HG03060 (cell line): ENCODE measurements at regions not wholly inside any gene's neighbourhood (a gene's known extent, or its start where the extent isn't known, plus 50 kb on each side); places are given as distances from the start of the nearest gene placed in this dataset.
"Not testable (repeated sequence)": the region's sequence is repeated elsewhere in the genome, so short reads cannot be mapped to it uniquely, and the experiment has no call there.

Experiments
- ATAC-seq: cut with Tn5 transposase; IDR thresholded peaks from one replicate; pipeline ENCODE4 v1.9.1; 2021; ENCODE audit warnings: low read depth, moderate number of reproducible peaks; ENCODE audit not compliant: unreplicated experiment

DNA sequence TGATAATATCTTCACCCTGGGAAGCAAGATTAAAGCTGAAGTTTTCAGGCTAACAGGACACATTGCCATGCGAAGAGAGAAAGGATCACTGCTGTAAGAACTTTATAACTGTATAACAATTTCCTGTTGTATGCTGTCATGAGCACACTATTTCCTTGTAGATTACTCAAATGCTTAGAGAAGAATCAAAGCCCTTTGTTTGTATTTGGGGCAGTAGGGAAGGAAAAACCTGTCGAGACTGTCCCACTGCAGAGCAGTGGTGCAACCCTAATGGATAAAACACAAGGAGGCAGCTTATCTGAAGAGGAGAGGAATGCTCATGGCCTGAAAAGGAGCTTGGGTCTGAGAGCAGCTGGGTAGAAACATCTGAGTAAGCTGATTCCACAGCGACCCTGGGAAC is 327.7 kb upstream of the NPSR1 start:
- ATAC-seq, result no peak

- ATAC-seq, result no peak
Observed at GRCh38 chr7:34331102-34331501, 326.9 kb upstream of the NPSR1 start.

- ATAC-seq, result no peak
Observed at GRCh38 chr7:34332006-34332405, 326.0 kb upstream of the NPSR1 start.

- no peak for ATAC-seq
Observed at GRCh38 chr7:34333184-34333583, 324.8 kb upstream of the NPSR1 start.

DNA sequence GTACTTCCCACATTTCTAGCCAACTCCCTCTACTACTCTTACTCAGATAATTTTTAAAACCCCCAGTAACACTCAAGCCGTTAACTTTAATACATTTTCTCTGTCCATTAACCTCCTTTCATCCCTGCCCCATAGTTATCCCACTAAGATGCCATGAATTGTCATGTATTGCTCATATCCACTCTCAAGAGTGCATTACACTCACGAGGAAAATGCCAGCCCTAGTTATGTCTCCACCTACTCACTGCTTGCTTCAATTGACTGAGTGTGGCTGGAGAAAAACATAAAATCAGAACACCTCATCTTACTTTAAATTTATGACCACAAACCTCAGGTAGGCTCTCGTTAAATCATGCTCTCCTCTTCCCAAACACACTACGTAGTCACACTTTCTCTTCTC is 324.1 kb upstream of the NPSR1 start:
- ATAC-seq, result no peak

DNA sequence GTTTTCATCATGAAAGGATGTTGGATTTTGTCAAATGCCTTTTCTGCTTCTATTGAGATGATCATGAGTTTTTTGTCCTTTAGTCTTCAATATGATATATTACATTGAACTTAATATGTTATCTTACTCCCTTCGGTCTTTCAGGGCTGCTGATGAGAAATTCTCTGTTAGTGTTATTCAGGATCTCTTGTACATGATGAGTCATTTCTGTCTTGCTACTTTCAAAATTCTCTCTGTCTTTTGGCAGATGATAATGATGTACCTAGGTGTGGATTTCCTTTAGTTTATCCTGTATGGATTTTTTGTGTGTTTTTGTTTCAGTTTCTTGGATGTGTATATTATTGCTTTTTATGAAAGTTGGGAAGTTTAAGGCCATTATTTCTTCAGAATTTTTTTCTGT is 320.9 kb upstream of the NPSR1 start:
- no peak for ATAC-seq

- no peak for ATAC-seq
Observed at GRCh38 chr7:34338961-34339526, 319.0 kb upstream of the NPSR1 start.

DNA sequence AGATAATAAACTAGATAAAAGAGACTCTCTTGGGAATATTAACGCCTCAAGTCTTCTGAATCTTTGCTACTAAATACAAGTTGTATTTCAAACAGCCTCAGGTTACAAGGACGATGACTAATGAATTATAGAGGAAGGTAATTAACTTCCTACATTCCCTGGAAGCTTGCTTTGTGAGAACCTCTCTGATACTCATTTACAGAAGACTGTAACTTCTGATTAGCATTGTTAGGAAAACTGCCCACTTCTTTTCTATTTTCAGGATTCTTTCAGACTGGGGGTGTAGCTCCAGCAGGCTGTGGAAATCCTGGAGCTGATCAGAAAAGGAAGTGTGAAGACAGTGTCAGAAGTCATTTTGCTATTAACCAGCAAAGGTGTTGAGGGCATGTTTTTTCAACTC is 316.7 kb upstream of the NPSR1 start:
- no peak for ATAC-seq

- no peak for ATAC-seq
Observed at GRCh38 chr7:34342387-34342786, 315.6 kb upstream of the NPSR1 start.

GRCh38 chr7:34343667-34344066 is 314.4 kb upstream of the NPSR1 start:
- no peak for ATAC-seq

DNA sequence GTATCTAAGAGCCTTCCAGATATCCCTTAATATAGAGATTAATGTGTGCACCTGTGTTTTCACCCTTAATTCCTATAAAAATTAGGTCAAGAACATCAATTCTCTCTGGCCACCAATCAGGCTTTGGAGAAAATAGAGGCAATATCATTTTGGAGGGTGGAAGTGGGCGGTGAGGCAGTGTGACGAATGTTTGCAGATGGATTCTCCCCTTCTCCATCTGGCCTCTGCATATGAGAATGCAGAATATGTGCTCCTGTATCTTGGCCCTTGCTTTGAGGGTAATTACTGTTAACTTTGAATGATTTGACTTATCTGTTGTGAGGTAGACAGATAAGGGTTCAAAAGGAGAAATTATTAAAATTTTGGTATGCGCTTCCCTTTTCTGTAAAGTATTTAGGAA is 304.0 kb upstream of the NPSR1 start:
- ATAC-seq, result no peak

DNA sequence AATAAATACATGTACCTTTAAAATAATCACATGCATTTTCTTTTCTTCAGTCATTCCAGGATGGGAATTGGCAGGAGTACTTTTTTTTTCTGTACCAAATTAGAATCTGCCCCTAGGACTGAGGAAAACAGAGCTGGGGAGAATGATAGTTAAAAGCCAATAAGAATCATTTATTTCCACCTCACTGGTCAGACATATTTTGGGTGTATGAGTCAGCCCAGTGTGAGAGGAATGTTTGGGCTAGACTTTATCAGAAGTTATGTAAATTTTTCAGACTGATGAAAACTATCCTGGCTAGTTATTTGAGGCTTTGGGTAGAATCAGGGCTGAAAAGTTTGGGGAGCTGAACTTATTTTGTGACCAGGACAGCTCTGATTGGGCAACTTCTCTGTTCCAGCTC is 303.1 kb upstream of the NPSR1 start:
- ATAC-seq, result no peak

DNA sequence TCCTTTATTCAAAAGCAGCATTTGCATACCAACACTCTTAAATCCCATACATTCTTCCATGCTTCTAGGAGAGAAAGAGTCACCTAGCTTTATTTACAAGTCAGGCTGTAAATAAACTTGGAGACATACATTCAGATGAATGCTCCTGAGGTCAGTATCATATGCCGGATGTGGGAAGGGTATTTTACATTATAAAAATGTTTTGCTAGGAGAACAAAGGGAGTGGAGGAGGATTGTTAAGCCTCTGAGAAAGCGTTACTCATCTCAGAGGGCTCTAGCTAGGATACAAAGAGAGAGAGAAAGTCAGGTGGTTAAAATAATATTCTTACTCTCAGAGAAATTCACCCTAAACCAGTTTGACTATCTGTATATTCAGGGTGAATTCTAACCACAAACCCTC is 300.9 kb upstream of the NPSR1 start:
- ATAC-seq, result no peak

- ATAC-seq, result no peak
Observed at GRCh38 chr7:34357946-34358345, 300.1 kb upstream of the NPSR1 start.

GRCh38 chr7:34358578-34358977 is 299.4 kb upstream of the NPSR1 start:
- ATAC-seq, result not testable (repeated sequence)

- no peak for ATAC-seq
Observed at GRCh38 chr7:34361663-34362250, 296.3 kb upstream of the NPSR1 start.

DNA sequence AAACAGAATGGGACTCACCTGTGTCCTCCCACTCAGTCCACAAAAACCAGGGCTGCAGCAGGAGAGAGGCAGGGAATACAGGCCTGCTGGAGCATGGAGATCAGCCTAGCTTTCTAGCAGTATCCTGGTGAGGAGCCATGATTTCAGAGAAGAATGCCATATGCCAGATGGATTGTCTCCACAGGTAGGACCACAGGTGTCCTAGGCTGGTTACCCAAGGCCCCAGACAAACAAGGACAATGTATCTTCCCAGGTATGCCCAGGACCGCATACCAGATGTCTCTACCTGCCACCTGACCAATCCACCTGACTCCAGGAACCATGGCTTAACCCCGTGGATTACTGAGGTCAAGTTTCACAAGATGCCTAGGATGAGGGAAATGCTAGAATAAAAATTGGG is 295.4 kb upstream of the NPSR1 start:
- ATAC-seq, result no peak

DNA sequence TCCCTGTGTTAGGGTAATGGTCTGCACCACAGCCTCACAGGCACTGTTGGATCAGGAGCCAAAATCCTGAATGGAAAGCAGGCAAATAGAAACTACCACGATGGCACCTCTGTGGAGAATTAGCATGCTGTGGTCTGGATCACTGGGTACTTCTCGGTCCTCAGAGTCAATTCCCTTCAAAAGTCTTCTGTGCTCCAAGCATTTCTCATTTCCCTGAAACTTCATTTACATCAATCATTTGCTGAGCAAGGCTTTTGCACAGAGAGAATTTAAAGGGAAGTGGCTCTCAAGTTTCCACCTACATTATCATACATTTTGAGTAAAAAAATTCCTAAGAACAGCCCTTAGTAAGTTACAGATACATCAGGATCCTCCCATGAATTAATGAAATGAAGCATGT is 293.9 kb upstream of the NPSR1 start:
- no peak for ATAC-seq

GRCh38 chr7:34365011-34365410 is 293.0 kb upstream of the NPSR1 start:
- ATAC-seq, result no peak

- no peak for ATAC-seq
Observed at GRCh38 chr7:34365611-34366010, 292.4 kb upstream of the NPSR1 start.

- ATAC-seq, result no peak
Observed at GRCh38 chr7:34371922-34372321, 286.1 kb upstream of the NPSR1 start.

DNA sequence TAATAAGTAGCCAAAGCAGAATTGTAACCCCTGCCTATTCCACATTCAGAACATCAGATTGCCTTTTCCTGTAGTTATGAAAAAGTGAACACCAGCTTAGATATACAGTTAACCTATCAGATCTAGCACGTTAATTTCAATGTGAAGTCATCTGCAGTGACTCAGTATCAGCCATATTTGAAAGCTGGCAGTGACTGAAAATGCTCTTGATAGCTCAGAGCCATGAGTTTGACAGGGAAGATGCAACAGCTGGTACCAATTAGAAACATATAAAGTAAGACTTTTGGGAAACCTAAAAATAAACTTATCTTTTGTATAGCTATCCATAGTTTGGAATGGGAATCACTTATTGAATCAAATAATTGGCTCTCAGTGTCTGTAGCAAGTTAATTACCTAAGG is 284.1 kb upstream of the NPSR1 start:
- no peak for ATAC-seq
